Sigmoid colon (tissue), 3 donors: ENCODE measurements at regions not wholly inside any gene's neighbourhood (a gene's known extent, or its start where the extent isn't known, plus 50 kb on each side); places are given as distances from the start of the nearest gene placed in this dataset.

Experiments
- CTCF ChIP-seq, 4 experiments: fragments of 450-650 bp in 3 of 4; fragments of 200-600 bp in 1 of 4; IDR thresholded peaks; one replicate each; pipeline ENCODE4 v1.5.1; 2016 to 2019; ENCODE audit warnings: antibody characterized with exemption in 4 of 4, mild to moderate bottlenecking in 3 of 4, moderate library complexity in 2 of 4
- POLR2A ChIP-seq, 2 donors: fragments of 450-650 bp; IDR thresholded peaks; one replicate each; pipeline ENCODE4 v1.6.1; 2016; ENCODE audit warnings: antibody characterized with exemption in 2 of 2, mild to moderate bottlenecking in 2 of 2, moderate library complexity in 2 of 2

- no peak for TF ChIP-seq POLR2A (IDR thresholded peaks at IDR 0.05)
- no peak for TF ChIP-seq CTCF (IDR thresholded peaks at IDR 0.05)
Measured at GRCh38 chr2:20939931-20940795, 103.7 kb downstream of the APOB start.
